Epithelial cell of esophagus (primary cell): ENCODE measurements at regions not wholly inside any gene's neighbourhood (a gene's known extent, or its start where the extent isn't known, plus 50 kb on each side); places are given as distances from the start of the nearest gene placed in this dataset.
A peak's percentile ranks its signal among the peaks of the same experiment; 100 is the strongest.
"Not testable (repeated sequence)": the region's sequence is repeated elsewhere in the genome, so short reads cannot be mapped to it uniquely, and the experiment has no call there.

Source experiments
- DNase-seq: peaks from one replicate; pipeline ENCODE4 v3.0.0; 2010; ENCODE audit warnings: low read depth
- H3K4me3 ChIP-seq: 2 replicates; pipeline ENCODE4 v1.5.1; 2011; ENCODE audit warnings: mild to moderate bottlenecking, low read length, control low read depth
- TF ChIP-seq, protein P1 (sequence below): IDR thresholded peaks from 2 replicates; pipeline ENCODE4 v1.5.1; 2011; ENCODE audit warnings: low read depth, mild to moderate bottlenecking, low read length, control low read depth, inconsistent platforms; ENCODE audit not compliant: insufficient read depth; ENCODE audit errors: missing control alignments

DNA sequence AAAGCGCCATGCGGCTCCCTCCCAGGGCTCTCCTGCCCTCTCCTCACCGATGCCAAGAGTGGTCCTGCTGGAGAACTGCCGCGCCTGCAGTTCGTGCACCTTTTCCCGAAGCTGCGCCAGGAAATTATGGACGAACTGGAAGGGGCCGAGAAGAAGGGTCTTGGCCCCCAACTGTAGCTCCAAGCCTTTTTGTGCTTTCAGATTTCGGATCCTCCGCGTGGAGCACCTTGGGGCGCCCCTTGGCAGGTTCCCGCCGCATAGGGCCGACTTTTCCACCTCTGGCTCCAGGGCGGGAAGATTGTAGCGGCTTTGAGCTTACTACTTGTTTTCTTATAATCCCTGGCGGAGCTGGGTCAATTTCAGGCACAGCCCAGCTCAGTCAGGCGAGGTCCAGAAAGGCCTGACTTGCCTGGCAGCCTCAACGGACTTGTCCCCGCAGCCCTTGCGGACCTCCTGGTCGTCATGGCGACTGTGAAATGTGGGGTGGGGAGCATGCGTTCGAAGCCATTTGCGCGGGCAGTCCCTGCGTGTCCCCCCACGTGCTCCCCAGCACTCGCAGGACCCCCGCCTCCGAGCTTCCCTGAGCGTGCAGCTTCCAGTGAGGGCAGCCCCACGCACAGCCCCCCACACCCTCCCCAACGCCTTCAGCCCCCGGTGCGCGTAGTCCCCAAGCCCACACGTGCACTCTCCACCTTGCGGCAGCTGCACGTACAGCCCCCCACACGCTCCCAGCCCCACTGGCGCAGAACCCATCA is 129.9 kb downstream of the KBTBD2 start:
- no peak for DNase-seq
- TF ChIP-seq, protein P1, sequence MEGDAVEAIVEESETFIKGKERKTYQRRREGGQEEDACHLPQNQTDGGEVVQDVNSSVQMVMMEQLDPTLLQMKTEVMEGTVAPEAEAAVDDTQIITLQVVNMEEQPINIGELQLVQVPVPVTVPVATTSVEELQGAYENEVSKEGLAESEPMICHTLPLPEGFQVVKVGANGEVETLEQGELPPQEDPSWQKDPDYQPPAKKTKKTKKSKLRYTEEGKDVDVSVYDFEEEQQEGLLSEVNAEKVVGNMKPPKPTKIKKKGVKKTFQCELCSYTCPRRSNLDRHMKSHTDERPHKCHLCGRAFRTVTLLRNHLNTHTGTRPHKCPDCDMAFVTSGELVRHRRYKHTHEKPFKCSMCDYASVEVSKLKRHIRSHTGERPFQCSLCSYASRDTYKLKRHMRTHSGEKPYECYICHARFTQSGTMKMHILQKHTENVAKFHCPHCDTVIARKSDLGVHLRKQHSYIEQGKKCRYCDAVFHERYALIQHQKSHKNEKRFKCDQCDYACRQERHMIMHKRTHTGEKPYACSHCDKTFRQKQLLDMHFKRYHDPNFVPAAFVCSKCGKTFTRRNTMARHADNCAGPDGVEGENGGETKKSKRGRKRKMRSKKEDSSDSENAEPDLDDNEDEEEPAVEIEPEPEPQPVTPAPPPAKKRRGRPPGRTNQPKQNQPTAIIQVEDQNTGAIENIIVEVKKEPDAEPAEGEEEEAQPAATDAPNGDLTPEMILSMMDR: no peak
- no peak overlapping the region for H3K4me3 ChIP-seq

DNA sequence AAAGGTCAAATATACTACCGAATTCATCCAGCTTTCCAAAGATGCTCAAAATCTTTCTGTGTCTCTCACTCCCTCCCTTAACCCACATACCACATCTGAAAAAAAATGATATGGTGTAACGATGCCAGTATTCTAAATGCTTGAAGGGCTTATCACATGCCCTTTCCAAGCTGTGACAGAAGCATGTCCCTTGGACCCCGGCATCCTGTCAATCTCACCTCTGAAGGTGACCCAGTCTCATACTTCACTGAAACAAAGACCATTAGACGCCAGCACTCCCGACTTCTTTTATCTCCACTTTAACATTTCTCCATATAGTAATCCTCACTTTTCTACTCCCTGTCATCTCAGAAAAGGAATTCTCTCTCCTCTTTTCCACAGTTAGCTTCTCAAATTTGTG is 130.8 kb downstream of the KBTBD2 start:
- not testable (repeated sequence) for H3K4me3 ChIP-seq, DNase-seq

DNA sequence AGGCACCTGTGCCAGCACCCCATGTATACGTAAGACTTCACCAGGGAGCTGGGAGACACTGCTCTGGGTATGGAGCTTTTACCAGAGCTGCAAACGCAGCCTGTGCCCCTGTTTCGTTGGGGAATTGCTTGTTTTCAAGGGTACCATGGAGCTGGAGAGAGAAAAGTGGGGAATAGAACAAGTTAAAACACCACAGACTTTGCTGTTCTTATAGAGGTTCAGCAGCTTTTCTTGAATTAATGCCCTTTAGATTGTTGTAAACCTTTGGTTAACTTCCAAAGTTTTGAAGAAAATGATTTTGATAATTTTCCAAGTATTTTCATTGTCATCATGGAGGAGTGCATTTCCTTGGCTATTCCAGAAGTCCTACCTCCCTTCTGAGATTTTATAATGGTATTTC is 131.7 kb downstream of the KBTBD2 start:
- not testable (repeated sequence) for H3K4me3 ChIP-seq, DNase-seq

DNA sequence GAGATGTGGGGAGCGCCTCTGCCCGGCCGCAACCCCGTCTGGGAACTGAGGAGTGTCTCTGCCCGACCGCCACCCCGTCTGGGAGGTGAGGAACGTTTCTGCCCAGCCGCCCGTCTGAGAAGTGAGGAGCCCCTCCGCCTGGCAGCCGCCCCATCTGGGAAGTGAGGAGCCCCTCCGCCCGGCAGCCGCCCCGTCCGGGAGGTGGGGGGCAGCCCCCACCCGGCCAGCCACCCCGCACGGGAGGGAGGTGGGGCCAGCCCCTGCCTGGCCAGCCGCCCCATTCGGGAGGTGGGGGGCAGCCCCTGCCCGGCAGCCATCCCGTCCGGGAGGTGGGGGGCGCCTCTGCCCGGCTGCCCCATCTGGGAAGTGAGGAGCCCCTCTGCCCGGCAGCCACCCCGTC is 137.7 kb downstream of the KBTBD2 start:
- not testable (repeated sequence) for H3K4me3 ChIP-seq, DNase-seq

DNA sequence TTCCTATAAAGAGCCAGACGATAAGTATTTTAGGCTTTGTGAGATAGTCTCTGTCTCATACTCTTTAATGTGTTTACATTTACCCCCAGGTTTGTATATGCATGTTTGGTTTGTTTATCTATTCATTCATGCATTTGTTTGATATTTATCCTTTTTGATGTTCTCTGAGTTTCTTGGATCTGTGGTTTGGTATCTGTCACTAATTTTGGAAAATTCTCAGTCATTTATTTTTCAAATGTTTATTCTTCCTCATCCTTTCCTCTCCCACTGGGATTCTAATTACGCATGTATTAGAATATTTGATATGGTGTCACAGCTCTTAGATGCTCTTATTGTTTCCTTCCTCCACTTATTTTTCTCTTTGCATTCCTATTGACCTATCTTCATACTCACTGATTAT is 143.2 kb downstream of the KBTBD2 start:
- DNase-seq, H3K4me3 ChIP-seq: not testable (repeated sequence)

DNA sequence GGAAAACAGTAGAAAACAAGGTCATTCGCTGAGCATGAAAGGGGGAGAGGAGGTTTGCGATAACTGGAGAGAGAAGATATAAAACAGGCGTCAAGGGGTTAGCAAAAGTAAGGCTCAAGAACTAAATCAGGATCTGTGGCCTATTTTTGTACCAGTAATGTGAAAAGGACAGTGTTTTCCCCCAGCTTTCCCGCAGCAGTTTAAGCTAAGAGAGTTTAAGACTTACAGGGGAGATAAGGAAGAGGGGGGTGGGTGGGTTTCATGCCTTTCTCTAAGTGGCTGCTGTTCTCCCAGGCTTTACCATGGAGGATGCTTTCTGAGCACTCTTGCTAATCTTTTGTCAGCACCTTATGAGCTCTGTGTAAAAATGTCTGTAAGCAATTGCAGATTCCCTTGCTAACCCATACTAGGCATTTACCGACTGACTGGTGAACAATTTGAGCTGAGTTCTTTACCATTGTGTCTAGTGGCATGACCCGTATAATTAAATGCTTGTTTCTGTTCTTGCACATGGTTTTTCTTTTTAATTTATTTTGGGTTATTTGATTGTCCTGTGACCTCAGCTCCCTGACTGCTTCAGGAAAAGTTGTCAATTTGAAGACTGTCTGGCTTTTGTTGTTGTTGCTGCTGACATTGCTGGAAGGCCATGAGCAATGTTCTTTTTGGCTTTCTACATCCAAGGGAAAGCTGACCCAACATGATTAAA is 144.0 kb downstream of the KBTBD2 start:
- not testable (repeated sequence) for DNase-seq

DNA sequence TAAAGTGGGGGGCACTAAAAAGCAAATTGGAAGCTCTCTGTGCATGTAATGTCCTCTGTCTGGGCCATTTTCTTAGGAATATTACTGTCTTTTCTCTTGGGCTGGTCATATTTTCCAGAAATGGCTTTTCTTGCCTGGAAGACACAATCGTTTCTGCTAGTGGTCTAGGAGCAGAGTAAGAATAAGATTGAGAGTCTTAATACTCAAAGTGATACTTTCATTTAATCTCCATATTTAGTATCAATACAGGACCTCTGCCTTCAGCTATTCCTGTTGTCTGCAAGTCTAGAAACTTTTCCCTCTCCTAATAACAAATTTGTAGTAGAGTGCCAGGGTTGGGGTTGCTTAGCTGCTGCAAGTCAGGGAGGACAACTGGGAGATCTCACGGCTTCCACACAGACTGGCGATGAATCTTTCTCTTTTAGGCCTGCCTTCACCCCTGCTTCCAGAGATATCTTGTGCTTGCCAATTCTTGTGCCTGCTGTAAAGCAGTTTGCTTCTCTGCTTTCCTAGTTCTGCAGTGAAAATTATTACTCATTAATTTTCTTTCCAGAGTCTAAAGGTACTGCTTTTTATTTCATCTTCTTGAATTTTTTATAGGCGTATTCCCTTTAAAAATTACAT is 149.6 kb downstream of the KBTBD2 start:
- H3K4me3 ChIP-seq, DNase-seq: not testable (repeated sequence)

More for the DNA sequence above, 144.0 kb downstream of the KBTBD2 start:
- H3K4me3 ChIP-seq: not testable (repeated sequence)

DNA sequence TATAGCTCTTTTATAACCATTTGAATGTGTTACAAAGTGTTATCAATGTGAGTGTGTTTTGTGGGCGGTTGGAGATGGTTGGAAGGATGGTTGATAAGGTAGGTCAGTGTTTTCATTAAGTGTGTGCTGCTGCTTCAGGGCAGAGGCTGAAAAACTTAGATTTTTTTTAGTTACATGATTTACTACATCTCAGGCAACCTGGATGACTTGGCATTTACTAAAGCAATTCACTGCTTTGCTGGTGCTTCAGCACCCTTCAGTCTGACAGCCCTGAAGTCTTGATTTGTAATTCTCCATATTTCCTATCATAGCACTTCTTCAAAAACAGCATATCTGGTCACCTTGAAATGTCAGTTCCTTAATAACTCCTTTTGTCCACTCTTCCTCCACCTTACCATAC is 151.8 kb downstream of the KBTBD2 start:
- not testable (repeated sequence) for H3K4me3 ChIP-seq, DNase-seq

DNA sequence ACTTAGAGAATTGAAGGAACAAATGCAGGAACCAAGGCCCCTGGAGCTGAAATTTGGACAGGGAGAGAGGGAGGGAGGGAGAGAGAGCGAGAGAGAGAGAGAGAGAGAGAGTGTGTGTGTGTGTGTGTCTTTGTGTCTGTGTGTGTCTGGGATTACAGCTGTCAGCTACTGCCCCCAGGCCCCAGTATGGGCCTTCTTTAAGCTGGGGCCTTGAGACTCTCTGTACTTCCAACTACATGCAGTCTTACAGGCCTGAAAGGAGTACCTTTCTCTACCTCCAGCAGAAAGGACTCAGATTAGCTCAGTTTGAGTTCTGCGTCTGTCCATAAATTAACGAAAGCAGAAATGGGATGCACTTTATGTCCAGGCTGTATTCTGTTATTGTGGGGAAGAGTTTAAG is 153.2 kb downstream of the KBTBD2 start:
- DNase-seq, H3K4me3 ChIP-seq: not testable (repeated sequence)

DNA sequence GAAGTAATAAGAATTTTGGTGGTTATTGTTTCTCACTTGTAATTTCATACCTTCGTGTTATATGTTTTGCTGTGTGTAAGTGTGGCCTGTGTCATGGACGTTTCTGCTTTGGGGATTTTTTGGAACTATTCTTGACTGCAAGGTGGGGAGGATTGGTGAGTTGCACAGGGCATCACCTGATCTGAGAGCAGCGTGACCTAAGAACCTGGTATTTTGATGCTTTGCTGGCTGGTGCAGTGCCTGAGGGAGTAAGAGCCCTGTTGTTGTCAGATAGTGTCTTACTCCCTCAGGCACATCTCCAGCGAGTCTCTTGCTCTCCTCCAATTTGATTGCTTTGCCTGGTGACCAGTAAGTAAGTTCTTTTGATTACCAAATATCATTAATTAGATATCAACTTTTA is 158.8 kb downstream of the KBTBD2 start:
- not testable (repeated sequence) for DNase-seq, H3K4me3 ChIP-seq

DNA sequence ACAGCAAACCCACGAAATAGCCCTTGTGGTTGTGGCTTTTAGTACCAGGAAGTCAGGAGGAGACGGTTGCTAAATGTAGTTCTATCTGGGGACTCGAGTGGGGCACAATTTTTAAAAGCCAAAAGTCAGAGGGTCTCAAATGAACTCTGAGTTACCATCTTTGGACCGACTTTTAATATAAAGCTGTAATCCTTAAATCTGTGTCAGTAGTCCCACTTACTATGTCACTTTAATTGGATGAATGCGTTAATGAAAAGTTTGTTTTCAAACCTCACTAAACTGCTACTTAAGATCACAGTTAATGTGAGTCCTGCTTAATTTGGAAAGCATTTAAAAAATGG is 162.3 kb downstream of the KBTBD2 start:
- H3K4me3 ChIP-seq: peak overlapping the region; percentile 27
- not testable (repeated sequence) for DNase-seq

DNA sequence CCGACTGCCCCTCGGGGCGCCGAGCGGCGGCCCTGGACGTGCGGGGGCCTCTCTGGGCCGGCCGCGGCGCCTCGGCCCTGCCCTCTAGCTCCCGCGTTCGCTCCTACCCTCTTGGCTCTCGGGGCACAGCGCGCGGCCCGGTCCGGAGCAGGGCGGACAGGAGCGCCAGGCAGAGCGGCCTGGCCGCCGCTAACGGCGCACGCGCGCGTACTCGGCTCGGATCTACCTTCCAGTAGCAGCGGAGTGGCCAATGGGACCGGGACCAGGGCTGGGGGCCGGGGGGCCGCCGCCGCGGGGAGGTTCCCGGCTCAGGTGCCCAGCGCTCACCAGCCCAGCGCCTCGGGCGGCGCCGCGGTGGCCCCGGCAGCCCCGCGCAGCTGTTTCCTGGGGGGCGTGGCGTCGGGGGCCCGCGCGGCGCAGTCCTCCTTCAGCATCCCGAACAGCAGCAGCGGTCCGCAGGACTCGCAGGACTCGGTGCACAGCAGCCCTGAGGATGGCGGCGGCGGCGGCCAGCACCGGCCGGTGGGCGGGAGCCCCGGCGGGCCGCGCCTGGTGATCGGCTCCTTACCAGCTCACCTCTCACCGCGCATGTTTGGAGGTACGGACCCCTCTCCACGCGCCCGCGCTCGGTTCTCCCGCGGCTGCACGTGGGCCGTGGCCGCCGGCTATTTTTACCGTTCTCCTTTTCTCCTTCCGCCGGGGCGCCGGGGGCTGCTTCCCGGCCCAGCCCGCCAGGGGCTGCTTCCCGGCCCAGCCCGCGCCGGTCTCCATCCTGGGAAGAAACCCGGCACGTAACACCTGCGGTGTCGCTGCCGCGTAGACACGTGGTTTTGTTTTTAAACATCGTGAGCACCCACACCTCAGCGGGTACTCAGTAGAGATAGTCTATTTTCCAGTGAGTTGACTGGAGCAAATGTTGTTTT is 162.9 kb downstream of the KBTBD2 start:
- peak overlapping the region; percentile 50 for H3K4me3 ChIP-seq
- peak; percentile 61 for DNase-seq

DNA sequence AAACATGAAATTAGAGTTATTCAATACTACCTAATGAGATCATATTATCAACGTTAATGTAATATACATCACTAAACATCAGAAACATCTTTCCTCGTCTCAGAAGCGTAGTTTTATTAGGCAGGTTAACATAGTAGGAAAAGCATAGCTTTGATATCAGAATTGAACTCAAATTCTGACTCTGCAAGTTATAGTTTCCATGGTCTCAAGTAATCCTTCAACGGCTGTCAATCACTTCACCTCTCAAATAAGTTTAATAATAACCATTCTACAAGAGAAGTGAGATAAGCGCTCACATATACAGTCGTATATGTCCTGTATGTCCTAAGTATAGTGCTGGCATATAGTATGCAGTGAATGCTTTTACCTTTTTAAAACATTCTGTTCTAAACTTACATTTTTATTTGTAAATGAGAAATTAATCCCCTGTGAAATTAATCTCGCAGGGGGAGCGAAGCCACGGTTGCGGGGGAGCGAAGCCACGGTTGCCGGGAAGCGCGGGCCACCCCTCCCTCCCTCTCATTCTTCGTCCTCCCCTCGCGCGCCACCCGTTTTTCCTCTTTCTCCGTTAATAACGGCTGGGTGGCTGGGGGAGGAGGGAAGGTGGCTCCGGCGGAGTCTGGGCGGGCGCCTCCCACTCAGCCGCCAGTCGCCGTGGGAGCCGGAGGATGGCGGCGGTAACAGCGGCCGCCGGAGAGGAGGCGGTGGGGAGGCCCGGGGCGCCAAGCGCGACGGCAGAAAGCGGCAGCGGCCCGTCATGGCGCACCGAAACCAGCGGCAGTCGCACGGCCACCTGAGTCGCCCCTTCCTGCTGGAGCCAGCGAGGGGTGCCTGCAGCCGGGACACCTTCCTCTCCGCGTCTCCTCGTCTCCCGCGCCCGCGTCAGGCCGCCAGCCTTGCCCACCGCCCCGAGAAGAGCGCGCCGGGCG is 163.8 kb downstream of the KBTBD2 start:
- H3K4me3 ChIP-seq: peak overlapping the region; percentile 50
- DNase-seq: peak; percentile 59

DNA sequence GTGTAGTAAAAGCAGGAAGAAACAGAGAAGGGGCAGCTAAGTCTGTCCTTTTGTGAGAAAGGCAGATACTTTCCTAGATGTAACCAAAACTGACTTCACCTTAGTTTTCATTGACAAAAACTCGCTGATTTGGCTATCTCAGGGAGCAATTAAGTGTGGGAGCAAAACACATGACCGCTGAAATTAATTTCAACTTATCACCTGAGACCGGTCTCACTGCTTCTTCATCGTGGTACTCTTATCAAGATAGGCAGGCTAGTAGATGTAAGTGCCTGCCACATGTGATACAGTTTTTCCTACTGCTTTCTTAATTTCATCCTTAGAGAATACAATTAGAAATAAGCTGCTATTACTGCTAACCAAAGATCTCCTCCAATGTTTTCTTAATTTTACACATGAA is 168.7 kb downstream of the KBTBD2 start:
- H3K4me3 ChIP-seq, DNase-seq: not testable (repeated sequence)
